ENCODE measurements at regions not wholly inside any gene's neighbourhood (a gene's known extent, or its start where the extent isn't known, plus 50 kb on each side); places are given as distances from the start of the nearest gene placed in this dataset.

DNA sequence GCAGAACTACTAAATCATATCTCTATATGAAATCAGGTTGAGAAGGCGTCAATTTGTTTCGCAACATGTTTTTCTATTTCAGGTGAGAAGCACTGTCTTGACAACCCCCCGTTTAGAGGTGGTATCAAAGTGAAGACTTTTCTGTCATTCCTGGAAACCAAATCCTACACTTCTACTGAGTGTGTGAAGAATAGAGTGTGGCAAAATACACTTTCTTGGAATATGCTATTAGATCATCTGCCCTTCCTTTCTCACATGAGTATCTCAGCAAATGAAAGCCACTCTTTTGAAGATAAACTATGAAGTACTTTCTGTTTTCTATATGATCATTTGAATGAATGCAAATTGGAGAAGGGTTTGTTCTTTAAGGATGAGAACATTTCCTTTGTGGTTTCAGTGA, 174.0 kb upstream of the FMR1 start:
- Histone ChIP-seq H3K27ac (no peak overlapping the region), H3K36me3 (no peaks in the 10 kb centered on the region), H3K4me1 (no peaks in the 10 kb centered on the region), H3K9me3 (no peaks in the 10 kb centered on the region), H3K4me3 (no peak overlapping the region), H3K27me3 (no peaks in the 10 kb centered on the region)
- intact Hi-C loops (cut with DNase I): no loop called here
- TF ChIP-seq, protein P1, sequence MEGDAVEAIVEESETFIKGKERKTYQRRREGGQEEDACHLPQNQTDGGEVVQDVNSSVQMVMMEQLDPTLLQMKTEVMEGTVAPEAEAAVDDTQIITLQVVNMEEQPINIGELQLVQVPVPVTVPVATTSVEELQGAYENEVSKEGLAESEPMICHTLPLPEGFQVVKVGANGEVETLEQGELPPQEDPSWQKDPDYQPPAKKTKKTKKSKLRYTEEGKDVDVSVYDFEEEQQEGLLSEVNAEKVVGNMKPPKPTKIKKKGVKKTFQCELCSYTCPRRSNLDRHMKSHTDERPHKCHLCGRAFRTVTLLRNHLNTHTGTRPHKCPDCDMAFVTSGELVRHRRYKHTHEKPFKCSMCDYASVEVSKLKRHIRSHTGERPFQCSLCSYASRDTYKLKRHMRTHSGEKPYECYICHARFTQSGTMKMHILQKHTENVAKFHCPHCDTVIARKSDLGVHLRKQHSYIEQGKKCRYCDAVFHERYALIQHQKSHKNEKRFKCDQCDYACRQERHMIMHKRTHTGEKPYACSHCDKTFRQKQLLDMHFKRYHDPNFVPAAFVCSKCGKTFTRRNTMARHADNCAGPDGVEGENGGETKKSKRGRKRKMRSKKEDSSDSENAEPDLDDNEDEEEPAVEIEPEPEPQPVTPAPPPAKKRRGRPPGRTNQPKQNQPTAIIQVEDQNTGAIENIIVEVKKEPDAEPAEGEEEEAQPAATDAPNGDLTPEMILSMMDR (IDR thresholded peaks at IDR 0.05): no peak
- DNase-seq (ENCODE audit: low spot score in 2 of 2): no peak

DNA sequence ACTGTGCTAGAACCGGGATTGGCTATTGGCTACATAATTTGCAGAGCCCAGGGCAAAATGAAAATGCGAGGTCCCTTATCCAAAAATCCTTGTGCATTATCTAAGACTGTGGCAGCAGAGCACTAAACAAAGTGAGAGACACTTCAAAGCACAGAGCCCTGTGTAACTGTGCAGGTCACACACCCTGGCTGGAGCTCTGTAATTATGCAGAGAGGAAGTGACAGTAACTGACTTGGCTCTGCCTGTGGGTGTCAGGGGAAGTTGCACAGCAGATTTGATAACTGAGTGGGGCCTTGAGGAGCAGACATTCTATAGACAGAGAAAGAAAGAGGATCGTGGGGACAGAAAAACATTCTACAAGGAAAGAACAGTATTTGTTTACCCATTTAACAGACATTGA, 173.5 kb upstream of the FMR1 start:
- intact Hi-C loops (cut with DNase I): no loop called here
- H3K4me1 ChIP-seq: no peaks in the 10 kb centered on the region
- H3K36me3 ChIP-seq: no peaks in the 10 kb centered on the region
- TF ChIP-seq, protein P1 (IDR thresholded peaks at IDR 0.05): no peak
- H3K27me3 ChIP-seq: no peaks in the 10 kb centered on the region
- H3K9me3 ChIP-seq: no peaks in the 10 kb centered on the region
- no peak overlapping the region for H3K4me3 ChIP-seq
- H3K27ac ChIP-seq: no peak overlapping the region
- no peak for DNase-seq (ENCODE audit: low spot score in 2 of 2)

GRCh38 chrX:147739196-147739595, 172.5 kb upstream of the FMR1 start:
- no peak overlapping the region for H3K4me3 ChIP-seq
- TF ChIP-seq, protein P1 (IDR thresholded peaks at IDR 0.05): no peak
- no peak for DNase-seq (ENCODE audit: low spot score in 2 of 2)
- no peaks in the 10 kb centered on the region for H3K36me3 ChIP-seq
- no peaks in the 10 kb centered on the region for H3K9me3 ChIP-seq
- no peaks in the 10 kb centered on the region for H3K27me3 ChIP-seq
- intact Hi-C loops (cut with DNase I): no loop called here
- H3K27ac ChIP-seq: no peak overlapping the region
- H3K4me1 ChIP-seq: no peaks in the 10 kb centered on the region

- intact Hi-C loops (cut with DNase I): no loop called here
- TF ChIP-seq, protein P1 (IDR thresholded peaks at IDR 0.05): no peak
- Histone ChIP-seq H3K27ac (no peak overlapping the region), H3K4me1 (no peaks in the 10 kb centered on the region), H3K4me3 (no peak overlapping the region), H3K9me3 (no peaks in the 10 kb centered on the region), H3K36me3 (no peaks in the 10 kb centered on the region), H3K27me3 (no peaks in the 10 kb centered on the region)
- DNase-seq (ENCODE audit: low spot score in 2 of 2): no peak
These were observed 169.9 kb upstream of the FMR1 start for GRCh38 chrX:147741776-147742175.

- Histone ChIP-seq H3K36me3 (no peaks in the 10 kb centered on the region), H3K4me1 (no peaks in the 10 kb centered on the region), H3K27me3 (no peaks in the 10 kb centered on the region), H3K9me3 (no peaks in the 10 kb centered on the region), H3K4me3 (no peak overlapping the region), H3K27ac (no peak overlapping the region)
- TF ChIP-seq, protein P1 (IDR thresholded peaks at IDR 0.05): no peak
- DNase-seq (ENCODE audit: low spot score in 2 of 2): no peak
- intact Hi-C loops (cut with DNase I): no loop called here
These were observed 162.4 kb upstream of the FMR1 start for GRCh38 chrX:147749308-147749707.

GRCh38 chrX:147757750-147758149, 154.0 kb upstream of the FMR1 start:
- Histone ChIP-seq H3K9me3 (no peaks in the 10 kb centered on the region), H3K27me3 (no peaks in the 10 kb centered on the region), H3K36me3 (no peaks in the 10 kb centered on the region), H3K27ac (no peak overlapping the region), H3K4me3 (no peak overlapping the region), H3K4me1 (no peaks in the 10 kb centered on the region)
- intact Hi-C loops (cut with DNase I): no loop called here
- DNase-seq (ENCODE audit: low spot score in 2 of 2): no peak
- TF ChIP-seq, protein P1 (IDR thresholded peaks at IDR 0.05): no peak

All from ascending aorta (tissue), 2 donors.